GM12873 (cell line): ENCODE measurements at regions not wholly inside any gene's neighbourhood (a gene's known extent, or its start where the extent isn't known, plus 50 kb on each side); places are given as distances from the start of the nearest gene placed in this dataset.

Source experiments
- CTCF ChIP-seq: IDR thresholded peaks from 2 replicates; pipeline ENCODE4 v1.5.1; 2012; ENCODE audit warnings: low read depth, mild to moderate bottlenecking, moderate library complexity, low read length, control low read depth; ENCODE audit not compliant: insufficient read depth; ENCODE audit errors: missing control alignments

DNA sequence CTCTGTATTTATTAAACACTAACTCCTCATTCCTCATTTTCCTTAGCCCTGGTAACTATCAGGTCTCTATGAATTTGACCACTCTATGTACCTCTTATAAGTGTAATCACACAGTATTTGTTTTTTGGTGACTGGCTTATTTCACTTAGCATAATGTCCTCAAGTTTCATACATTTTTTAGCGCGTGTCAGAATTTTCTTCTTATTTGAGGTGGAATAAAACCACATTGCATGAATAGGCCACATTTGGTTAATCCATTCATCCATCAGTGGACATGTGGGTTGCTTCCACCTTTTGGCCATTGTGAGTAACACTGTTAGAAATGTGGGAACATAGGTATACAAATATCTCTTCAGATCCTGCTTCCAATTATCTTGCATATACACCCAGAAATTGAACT is 341.2 kb upstream of the BOD1L1 start:
- no peak for TF ChIP-seq CTCF

DNA sequence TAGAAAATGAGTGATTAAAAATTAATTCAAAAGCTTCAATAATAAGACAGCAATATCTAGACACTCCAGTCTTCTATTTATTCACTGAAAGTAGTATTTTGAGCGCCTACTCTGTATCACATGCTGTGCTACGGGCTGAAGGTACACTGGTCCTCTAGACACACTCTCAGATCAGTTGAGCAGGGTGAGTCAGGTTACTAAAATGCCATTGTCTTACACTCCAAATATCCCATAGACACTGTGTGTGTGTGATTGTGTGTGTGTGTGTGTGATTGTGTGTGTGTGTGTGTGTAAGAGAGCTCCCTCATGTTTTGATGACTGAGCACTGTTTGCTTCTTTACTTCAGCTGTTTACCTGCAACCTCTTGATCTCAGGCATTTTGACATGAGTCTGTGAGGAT is 342.8 kb upstream of the BOD1L1 start:
- TF ChIP-seq CTCF, result no peak

GRCh38 chr4:13977746-13978145 is 350.2 kb upstream of the BOD1L1 start:
- no peak for TF ChIP-seq CTCF

- TF ChIP-seq CTCF, result no peak
These were observed 353.1 kb upstream of the BOD1L1 start for GRCh38 chr4:13980317-13981310.

DNA sequence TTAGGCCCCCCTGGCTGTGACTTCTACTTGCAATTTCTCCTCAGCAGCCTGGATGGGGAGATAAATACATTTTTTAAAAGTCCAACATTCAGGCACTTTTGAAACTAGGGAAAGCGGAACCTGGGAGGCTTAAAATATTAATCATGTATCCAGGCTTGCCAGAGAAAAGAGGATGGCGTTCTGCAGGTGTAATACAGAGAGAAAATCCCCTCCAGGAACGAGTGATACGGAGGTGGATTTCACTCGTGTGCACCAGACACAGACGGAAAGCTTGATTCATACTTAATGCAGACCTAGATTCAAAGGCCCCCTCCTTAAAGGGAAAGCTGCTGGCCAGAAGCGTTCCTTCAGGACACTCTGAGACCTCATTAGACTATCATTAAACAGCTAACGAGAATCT is 354.0 kb upstream of the BOD1L1 start:
- TF ChIP-seq CTCF, result no peak

DNA sequence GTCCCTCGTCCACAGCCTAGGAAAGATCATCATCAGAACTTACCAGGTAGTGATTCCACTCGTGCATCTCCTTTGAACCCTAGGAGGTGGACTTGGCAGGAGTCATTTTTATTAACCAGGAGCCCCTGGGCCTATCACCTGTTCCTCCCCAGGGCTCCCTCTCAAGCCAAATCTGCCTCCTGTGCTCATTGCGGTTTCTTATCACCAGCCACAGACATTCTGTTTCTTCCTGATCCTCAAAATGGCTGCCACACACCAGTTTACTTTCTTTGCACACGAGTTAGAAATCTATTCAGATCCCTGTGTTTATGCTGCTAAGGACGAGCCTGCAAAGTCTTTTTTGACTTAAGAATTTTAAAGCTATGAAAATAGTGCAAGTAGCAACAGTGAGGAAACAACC is 354.5 kb upstream of the BOD1L1 start:
- no peak for TF ChIP-seq CTCF

- TF ChIP-seq CTCF, result no peak
These were observed 355.8 kb upstream of the BOD1L1 start for GRCh38 chr4:13983189-13983790.
